ENCODE measurements at regions not wholly inside any gene's neighbourhood (a gene's known extent, or its start where the extent isn't known, plus 50 kb on each side); places are given as distances from the start of the nearest gene placed in this dataset.
"Not testable (repeated sequence)": the region's sequence is repeated elsewhere in the genome, so short reads cannot be mapped to it uniquely, and the experiment has no call there.

DNA sequence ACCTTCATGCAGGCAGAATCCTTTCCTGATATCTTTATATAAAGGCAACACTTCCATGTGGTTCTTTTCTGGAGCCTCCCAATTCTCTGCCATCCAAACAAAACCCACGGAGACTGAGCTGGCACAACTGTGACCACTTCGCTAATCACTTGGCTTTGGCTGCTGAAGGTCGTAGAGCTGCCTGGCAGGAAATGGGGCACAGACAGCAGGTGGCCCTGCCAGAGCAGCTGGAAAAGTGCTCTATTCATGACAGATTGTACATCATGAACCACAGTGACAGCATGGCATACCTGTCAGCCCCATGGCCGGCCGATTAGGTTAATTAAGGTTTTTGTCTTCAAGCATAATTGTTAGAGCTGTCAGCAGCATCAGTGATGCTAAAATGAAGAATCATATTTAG lies 141.9 kb upstream of the ANKRD55 start:
- H3K9ac ChIP-seq (ENCODE audit: low read length), result no peak overlapping the region
- H3K4me1 ChIP-seq (ENCODE audit: control insufficient read depth, insufficient read depth, low read length), result no peaks in the 10 kb centered on the region
- H3K27ac ChIP-seq (ENCODE audit: low read depth, low read length), result no peak overlapping the region

DNA sequence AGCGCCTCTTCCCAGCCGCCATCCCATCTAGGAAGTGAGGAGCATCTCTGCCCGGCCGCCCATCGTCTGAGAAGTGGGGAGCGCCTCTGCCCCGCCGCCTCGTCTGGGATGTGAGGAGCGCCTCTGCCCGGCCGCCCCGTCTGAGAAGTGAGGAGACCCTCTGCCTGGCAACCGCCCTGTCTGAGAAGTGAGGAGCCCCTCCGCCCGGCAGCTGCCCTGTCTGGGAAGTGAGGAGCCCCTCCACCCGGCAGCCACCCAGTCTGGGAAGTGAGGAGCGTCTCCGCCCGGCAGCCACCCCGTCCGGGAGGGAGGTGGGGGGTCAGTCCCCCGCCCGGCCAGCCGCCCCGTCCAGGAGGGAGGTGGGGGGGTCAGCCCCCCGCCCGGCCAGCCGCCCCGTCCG lies 139.4 kb upstream of the ANKRD55 start:
- not testable (repeated sequence) for H3K4me1 ChIP-seq (ENCODE audit: control insufficient read depth, insufficient read depth, low read length); H3K27me3 ChIP-seq (ENCODE audit: control insufficient read depth, insufficient read depth, low read length)

More for the DNA sequence above, 141.9 kb upstream of the ANKRD55 start:
- no peaks in the 10 kb centered on the region for H3K27me3 ChIP-seq (ENCODE audit: control insufficient read depth, insufficient read depth, low read length)
- H3K4me3 ChIP-seq (ENCODE audit: low read length), result no peak overlapping the region
- no peaks in the 10 kb centered on the region for H3K36me3 ChIP-seq (ENCODE audit: control insufficient read depth, insufficient read depth, low read length)

DNA sequence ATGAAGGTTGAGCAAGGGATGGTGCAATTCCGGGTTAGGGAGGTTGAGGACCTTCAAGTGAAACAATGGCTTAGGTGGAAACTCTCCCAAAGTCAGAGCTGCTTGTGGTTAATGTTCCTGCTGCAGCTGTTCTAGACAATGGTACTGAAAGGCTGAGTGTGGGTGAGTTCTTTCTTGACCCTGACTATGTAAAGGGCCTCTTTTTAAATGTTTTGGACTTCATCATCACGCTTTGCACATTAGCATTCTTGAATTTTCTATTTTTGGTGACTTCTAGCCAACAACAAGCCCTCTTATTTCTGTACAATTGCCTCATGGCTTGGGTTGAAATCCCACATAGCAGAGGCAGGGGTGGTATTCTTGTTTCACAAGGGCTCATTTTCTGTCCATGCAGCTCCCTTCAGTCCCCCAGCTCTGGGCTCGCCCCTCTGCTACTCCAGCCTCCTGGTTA lies 136.3 kb upstream of the ANKRD55 start:
- Histone ChIP-seq H3K9ac (ENCODE audit: low read length) (no peak overlapping the region), H3K27me3 (ENCODE audit: control insufficient read depth, insufficient read depth, low read length) (no peaks in the 10 kb centered on the region), H3K27ac (ENCODE audit: low read depth, low read length) (no peak overlapping the region), H3K4me3 (ENCODE audit: low read length) (no peak overlapping the region), H3K36me3 (ENCODE audit: control insufficient read depth, insufficient read depth, low read length) (no peaks in the 10 kb centered on the region), H3K4me1 (ENCODE audit: control insufficient read depth, insufficient read depth, low read length) (no peaks in the 10 kb centered on the region)

More for the DNA sequence above, 139.4 kb upstream of the ANKRD55 start:
- not testable (repeated sequence) for H3K9ac ChIP-seq (ENCODE audit: low read length); H3K4me3 ChIP-seq (ENCODE audit: low read length); H3K36me3 ChIP-seq (ENCODE audit: control insufficient read depth, insufficient read depth, low read length); H3K27ac ChIP-seq (ENCODE audit: low read depth, low read length)

DNA sequence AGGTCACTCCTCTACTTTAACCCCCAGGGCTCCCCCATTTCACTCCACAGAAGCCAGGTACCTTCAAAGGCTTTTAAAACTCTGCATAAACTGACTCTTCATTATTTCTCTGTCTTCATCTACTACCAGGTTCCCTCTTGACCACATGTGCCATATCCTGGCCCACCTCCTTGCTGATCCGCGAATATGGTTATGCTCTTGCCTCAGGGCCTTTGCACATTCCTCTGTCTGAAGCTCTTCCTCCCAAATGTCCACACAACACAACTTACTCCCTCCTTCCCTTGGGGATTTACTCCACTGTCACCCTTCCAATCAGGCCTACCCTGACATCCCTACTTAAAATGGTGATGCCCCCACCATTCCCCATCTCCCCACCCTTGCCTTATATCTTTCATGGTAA lies 134.6 kb upstream of the ANKRD55 start:
- Histone ChIP-seq H3K36me3 (ENCODE audit: control insufficient read depth, insufficient read depth, low read length) (no peaks in the 10 kb centered on the region), H3K4me3 (ENCODE audit: low read length) (no peak overlapping the region), H3K9ac (ENCODE audit: low read length) (no peak overlapping the region), H3K27ac (ENCODE audit: low read depth, low read length) (no peak overlapping the region), H3K27me3 (ENCODE audit: control insufficient read depth, insufficient read depth, low read length) (no peaks in the 10 kb centered on the region), H3K4me1 (ENCODE audit: control insufficient read depth, insufficient read depth, low read length) (no peaks in the 10 kb centered on the region)

DNA sequence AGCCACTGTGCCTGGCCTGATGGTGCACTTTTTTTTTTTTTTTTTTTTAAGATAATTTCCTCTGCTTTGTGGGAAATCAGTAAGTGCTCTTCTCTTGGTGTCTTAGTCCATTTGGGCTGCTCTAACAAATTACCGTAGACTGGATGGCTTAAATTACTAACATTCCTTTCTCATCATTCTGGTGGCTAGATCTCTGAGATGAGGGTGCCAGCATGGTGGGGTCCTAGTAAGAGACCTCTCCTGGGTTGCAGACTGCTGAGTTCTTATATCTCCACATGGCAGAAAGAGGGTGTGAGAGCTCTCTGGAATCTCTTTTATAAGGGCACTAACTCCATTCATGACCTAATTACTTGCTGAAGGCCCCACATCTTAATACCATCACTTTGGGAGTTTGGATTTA lies 133.9 kb upstream of the ANKRD55 start:
- Histone ChIP-seq H3K4me1 (ENCODE audit: control insufficient read depth, insufficient read depth, low read length) (no peaks in the 10 kb centered on the region), H3K27ac (ENCODE audit: low read depth, low read length) (no peak overlapping the region), H3K36me3 (ENCODE audit: control insufficient read depth, insufficient read depth, low read length) (no peaks in the 10 kb centered on the region), H3K27me3 (ENCODE audit: control insufficient read depth, insufficient read depth, low read length) (no peaks in the 10 kb centered on the region), H3K4me3 (ENCODE audit: low read length) (no peak overlapping the region), H3K9ac (ENCODE audit: low read length) (no peak overlapping the region)

DNA sequence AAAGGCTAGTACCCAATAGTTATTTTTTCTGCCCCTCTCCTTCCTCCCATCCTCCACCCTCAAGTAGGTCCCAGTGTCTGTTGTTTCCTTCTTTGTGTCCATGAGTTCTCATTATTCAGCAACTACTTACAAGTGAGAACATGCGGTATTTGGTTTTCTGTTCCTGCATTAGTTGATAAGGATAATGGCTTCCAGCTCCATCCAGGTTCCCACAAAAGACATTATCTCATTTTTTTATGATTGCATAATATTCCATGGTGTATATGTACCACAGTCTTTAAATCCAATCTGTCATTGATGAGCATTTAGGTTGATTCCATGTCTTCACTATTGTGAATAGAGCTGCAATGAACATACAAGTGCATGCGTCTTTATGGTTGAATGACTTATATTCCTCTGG lies 128.3 kb upstream of the ANKRD55 start:
- Histone ChIP-seq H3K36me3 (ENCODE audit: control insufficient read depth, insufficient read depth, low read length) (no peaks in the 10 kb centered on the region), H3K4me1 (ENCODE audit: control insufficient read depth, insufficient read depth, low read length) (peaks cover 6% of the 10 kb centered on the region), H3K4me3 (ENCODE audit: low read length) (no peak overlapping the region), H3K27me3 (ENCODE audit: control insufficient read depth, insufficient read depth, low read length) (no peaks in the 10 kb centered on the region), H3K27ac (ENCODE audit: low read depth, low read length) (no peak overlapping the region), H3K9ac (ENCODE audit: low read length) (no peak overlapping the region)

DNA sequence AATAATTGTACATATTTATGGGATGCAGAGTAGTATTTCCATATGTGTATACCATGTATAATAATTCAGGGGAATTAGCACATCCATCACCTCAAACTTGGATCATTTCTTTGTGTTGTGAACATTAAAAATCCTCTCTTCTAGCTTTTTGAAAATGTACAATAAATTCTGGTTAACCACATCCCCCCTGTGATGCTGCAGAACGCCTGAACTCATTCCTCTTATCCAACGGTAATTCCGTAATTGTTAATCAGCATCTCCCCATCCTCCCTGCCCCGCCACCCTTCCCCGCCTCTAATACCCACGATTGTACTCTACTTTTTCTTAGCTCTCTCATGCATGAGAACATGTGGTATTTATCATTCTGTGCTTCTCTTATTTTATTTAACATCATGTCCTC lies 127.7 kb upstream of the ANKRD55 start:
- no peaks in the 10 kb centered on the region for H3K36me3 ChIP-seq (ENCODE audit: control insufficient read depth, insufficient read depth, low read length)
- peaks cover 9% of the 10 kb centered on the region for H3K4me1 ChIP-seq (ENCODE audit: control insufficient read depth, insufficient read depth, low read length)
- no peak overlapping the region for H3K27ac ChIP-seq (ENCODE audit: low read depth, low read length)

DNA sequence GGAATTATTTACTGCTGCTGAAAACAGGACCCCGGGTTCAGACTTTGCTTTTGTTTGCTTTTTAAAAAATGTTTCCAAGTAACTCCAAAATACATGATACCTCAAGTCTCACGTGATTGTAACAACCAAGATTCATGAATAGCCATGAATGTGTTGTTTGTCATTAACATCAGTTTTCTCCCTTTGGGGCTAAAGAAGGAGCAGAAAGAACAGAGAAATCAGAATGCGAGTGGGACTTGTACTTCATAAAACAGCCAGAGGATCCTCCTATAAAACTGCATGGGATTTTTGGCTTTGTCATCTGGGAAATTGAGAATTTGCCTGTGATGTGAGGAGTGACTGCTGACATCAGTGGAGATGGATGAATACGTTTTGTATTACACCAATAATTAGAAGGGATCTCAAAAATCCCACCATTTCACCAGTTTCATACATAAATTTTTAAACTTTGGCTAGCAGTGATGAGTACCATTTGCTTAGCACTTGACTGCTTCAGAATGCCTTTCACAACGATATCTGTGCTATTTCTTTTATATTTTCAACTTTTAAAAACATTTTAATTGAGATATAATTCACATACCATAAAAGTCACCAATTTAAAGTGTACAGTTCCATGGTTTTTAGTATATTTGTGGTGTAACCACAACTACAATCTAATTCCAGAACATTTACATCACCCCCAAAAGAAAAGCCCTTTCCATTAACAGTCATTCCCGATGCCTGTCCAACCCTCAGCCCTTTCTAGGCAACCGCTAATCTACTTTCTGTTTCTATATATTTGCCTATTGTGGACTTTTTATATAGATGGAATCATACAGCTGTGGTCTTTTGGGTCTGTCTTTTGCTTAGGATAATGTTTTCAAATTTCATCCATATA lies 126.9 kb upstream of the ANKRD55 start:
- Histone ChIP-seq H3K36me3 (ENCODE audit: control insufficient read depth, insufficient read depth, low read length) (no peaks in the 10 kb centered on the region), H3K4me3 (ENCODE audit: low read length) (no peak overlapping the region), H3K9ac (ENCODE audit: low read length) (no peak overlapping the region), H3K4me1 (ENCODE audit: control insufficient read depth, insufficient read depth, low read length) (peaks cover 9% of the 10 kb centered on the region), H3K27me3 (ENCODE audit: control insufficient read depth, insufficient read depth, low read length) (no peaks in the 10 kb centered on the region), H3K27ac (ENCODE audit: low read depth, low read length) (no peak overlapping the region)

More for the DNA sequence above, 127.7 kb upstream of the ANKRD55 start:
- Histone ChIP-seq H3K27me3 (ENCODE audit: control insufficient read depth, insufficient read depth, low read length) (no peaks in the 10 kb centered on the region), H3K4me3 (ENCODE audit: low read length) (no peak overlapping the region), H3K9ac (ENCODE audit: low read length) (no peak overlapping the region)

DNA sequence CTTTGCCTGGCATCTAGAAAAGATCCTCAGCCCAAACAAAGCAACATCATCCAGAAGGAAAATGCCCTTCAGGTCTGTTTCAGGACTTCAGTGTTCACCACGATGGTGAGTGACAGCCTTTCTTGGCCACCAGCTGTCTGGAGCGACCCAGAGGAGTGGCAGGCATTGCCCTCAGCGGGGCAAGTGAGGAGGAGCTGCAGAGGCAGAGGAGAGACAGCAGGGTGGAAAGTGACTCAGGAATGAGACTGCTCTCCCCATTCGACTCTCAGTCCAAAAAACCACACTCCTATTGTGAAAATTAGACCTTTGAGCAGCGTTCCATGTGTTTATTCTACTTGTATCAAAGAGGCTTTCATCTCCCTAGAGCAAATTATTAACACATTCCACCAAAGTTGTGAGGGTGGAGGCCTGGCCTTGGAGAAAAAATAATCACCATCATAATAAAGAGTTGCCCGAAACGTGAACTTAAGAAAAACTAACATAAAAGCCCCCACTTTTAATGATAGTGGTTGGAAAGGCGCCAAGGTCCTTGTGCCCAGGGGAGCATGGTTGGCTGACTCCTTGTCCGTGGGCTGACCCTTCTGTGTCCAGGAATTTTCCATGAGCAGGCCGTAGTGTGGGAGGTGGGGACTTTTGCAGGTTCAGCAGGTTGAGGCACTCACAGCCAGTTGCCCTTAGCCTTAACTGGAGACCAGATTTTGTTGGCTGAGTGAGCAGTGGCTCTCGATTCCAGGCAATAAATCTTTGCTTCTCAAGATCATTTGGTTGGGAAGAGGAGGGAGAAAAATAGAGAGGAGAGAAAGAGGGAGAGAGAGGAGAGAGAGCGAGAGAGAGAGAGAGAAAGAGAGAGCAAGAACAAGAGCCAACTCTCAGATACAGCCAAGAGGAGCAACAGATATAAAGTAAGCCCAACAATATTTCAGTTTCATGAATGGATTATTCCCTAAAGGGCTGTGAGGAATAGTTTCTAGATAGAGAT lies 125.9 kb upstream of the ANKRD55 start:
- no peaks in the 10 kb centered on the region for H3K36me3 ChIP-seq (ENCODE audit: control insufficient read depth, insufficient read depth, low read length)
- no peak overlapping the region for H3K9ac ChIP-seq (ENCODE audit: low read length)
- peaks cover 9% of the 10 kb centered on the region for H3K4me1 ChIP-seq (ENCODE audit: control insufficient read depth, insufficient read depth, low read length)
- no peak overlapping the region for H3K4me3 ChIP-seq (ENCODE audit: low read length)
- no peak overlapping the region for H3K27ac ChIP-seq (ENCODE audit: low read depth, low read length)
- H3K27me3 ChIP-seq (ENCODE audit: control insufficient read depth, insufficient read depth, low read length), result no peaks in the 10 kb centered on the region

DNA sequence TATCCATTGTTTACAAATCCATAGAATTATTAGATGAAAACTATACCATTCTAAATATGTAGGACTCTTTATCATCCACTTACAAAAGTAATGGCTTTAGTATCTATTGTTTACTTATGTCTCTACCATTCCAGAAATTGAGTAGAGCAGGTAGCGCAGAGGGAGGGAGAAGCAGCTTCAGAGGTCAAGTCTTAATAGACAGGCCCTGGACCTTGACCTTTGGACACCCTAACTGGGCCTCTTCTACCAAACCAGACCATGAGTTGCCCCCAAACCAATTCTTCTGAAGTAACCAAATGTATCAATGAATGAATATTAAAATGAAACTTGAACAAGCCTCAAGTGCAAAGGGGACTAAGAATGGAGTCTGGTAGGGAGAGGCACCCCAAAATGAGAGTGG lies 124.9 kb upstream of the ANKRD55 start:
- Histone ChIP-seq H3K9ac (ENCODE audit: low read length) (no peak overlapping the region), H3K27ac (ENCODE audit: low read depth, low read length) (no peak overlapping the region)

DNA sequence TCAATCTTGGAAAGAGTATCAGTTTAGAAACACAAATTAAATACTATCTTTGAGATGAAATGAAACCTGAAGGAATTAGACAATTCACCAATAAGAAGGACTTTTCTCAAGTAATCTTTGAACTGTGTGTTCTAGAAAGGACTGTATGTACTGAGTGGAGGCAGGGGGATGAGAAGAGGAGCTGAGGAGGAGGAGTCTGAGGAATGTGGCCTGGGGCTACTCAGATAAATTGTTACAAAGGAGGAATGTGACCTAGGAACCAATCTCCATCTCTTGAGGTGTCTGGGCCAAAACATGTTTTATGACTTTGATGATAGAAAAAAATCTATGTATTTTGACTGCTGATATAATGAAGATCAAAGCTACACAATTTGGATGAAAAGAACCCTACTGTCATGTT lies 124.3 kb upstream of the ANKRD55 start:
- H3K36me3 ChIP-seq (ENCODE audit: control insufficient read depth, insufficient read depth, low read length), result no peaks in the 10 kb centered on the region
- H3K4me1 ChIP-seq (ENCODE audit: control insufficient read depth, insufficient read depth, low read length), result peaks cover 9% of the 10 kb centered on the region
- no peak overlapping the region for H3K4me3 ChIP-seq (ENCODE audit: low read length)
- H3K27ac ChIP-seq (ENCODE audit: low read depth, low read length), result no peak overlapping the region
- no peaks in the 10 kb centered on the region for H3K27me3 ChIP-seq (ENCODE audit: control insufficient read depth, insufficient read depth, low read length)
- H3K9ac ChIP-seq (ENCODE audit: low read length), result no peak overlapping the region

More for the DNA sequence above, 124.9 kb upstream of the ANKRD55 start:
- Histone ChIP-seq H3K27me3 (ENCODE audit: control insufficient read depth, insufficient read depth, low read length) (no peaks in the 10 kb centered on the region), H3K36me3 (ENCODE audit: control insufficient read depth, insufficient read depth, low read length) (no peaks in the 10 kb centered on the region), H3K4me1 (ENCODE audit: control insufficient read depth, insufficient read depth, low read length) (peaks cover 9% of the 10 kb centered on the region), H3K4me3 (ENCODE audit: low read length) (no peak overlapping the region)

DNA sequence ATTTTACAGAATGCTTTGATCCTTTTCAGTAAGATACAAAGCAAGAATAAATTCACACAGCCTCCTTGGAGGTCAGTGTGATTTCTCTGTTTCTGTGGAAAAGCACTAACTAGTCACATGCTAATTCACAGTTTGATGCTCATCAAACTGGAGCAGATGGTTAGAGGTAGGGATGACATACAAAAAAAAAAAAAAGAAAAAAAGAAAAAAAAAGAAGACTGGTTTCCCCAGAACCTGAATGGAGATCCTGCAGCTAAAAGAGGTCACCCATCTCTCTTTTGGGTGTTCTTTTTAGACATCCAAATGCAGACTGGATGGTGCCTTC lies 123.7 kb upstream of the ANKRD55 start:
- Histone ChIP-seq H3K4me3 (ENCODE audit: low read length) (no peak overlapping the region), H3K9ac (ENCODE audit: low read length) (no peak overlapping the region), H3K27ac (ENCODE audit: low read depth, low read length) (no peak overlapping the region), H3K36me3 (ENCODE audit: control insufficient read depth, insufficient read depth, low read length) (no peaks in the 10 kb centered on the region), H3K4me1 (ENCODE audit: control insufficient read depth, insufficient read depth, low read length) (peaks cover 9% of the 10 kb centered on the region), H3K27me3 (ENCODE audit: control insufficient read depth, insufficient read depth, low read length) (no peaks in the 10 kb centered on the region)

Data from rectal smooth muscle tissue (tissue), 1 donor.